ENCODE measurements at regions not wholly inside any gene's neighbourhood (a gene's known extent, or its start where the extent isn't known, plus 50 kb on each side); places are given as distances from the start of the nearest gene placed in this dataset.

GRCh38 chr2:4678927-4679326 lies 975.6 kb downstream of the DCDC2C start:
- H3K4me3 ChIP-seq, result no peak overlapping the region
- H3K4me1 ChIP-seq (ENCODE audit: low read depth), result no peaks in the 10 kb centered on the region
- H3K9me3 ChIP-seq, result peaks cover 57% of the 10 kb centered on the region
- intact Hi-C loops (cut with DNase I, micrococcal nuclease), result no loop called here
- no peak for DNase-seq
- no peaks in the 10 kb centered on the region for H3K36me3 ChIP-seq (ENCODE audit: low read depth)
- no peak for TF ChIP-seq CTCF (IDR thresholded peaks at IDR 0.05)
- no peak for ATAC-seq

GRCh38 chr2:4679391-4679790 lies 976.0 kb downstream of the DCDC2C start:
- ATAC-seq, result no peak

GRCh38 chr2:4684921-4685320 lies 981.5 kb downstream of the DCDC2C start:
- no peak overlapping the region for H3K4me3 ChIP-seq
- no peak for DNase-seq
- H3K9me3 ChIP-seq, result peaks cover 31% of the 10 kb centered on the region
- no peaks in the 10 kb centered on the region for H3K36me3 ChIP-seq (ENCODE audit: low read depth)
- no peaks in the 10 kb centered on the region for H3K4me1 ChIP-seq (ENCODE audit: low read depth)
- intact Hi-C loops (cut with DNase I, micrococcal nuclease), result no loop called here
- no peak for TF ChIP-seq CTCF (IDR thresholded peaks at IDR 0.05)
- ATAC-seq, result no peak

More at GRCh38 chr2:4679391-4679790, 976.0 kb downstream of the DCDC2C start:
- DNase-seq, result no peak
- Histone ChIP-seq H3K4me1 (ENCODE audit: low read depth) (no peaks in the 10 kb centered on the region), H3K4me3 (no peak overlapping the region), H3K9me3 (peaks cover 56% of the 10 kb centered on the region), H3K36me3 (ENCODE audit: low read depth) (no peaks in the 10 kb centered on the region)
- TF ChIP-seq CTCF (IDR thresholded peaks at IDR 0.05), result no peak
- intact Hi-C loops (cut with DNase I, micrococcal nuclease), result no loop called here

GRCh38 chr2:4690913-4691312 lies 987.5 kb downstream of the DCDC2C start:
- no peak for DNase-seq
- Histone ChIP-seq H3K36me3 (ENCODE audit: low read depth) (no peaks in the 10 kb centered on the region), H3K4me1 (ENCODE audit: low read depth) (no peaks in the 10 kb centered on the region), H3K9me3 (peaks cover 42% of the 10 kb centered on the region), H3K4me3 (no peak overlapping the region)
- ATAC-seq, result no peak
- no peak for TF ChIP-seq CTCF (IDR thresholded peaks at IDR 0.05)
- intact Hi-C loops (cut with DNase I, micrococcal nuclease), result no loop called here

- peaks cover 53% of the 10 kb centered on the region for H3K9me3 ChIP-seq
- ATAC-seq (no peak), DNase-seq (no peak)
- H3K4me1 ChIP-seq (ENCODE audit: low read depth), result no peaks in the 10 kb centered on the region
- H3K4me3 ChIP-seq, result no peak overlapping the region
- intact Hi-C loops (cut with DNase I, micrococcal nuclease), result no loop called here
- no peaks in the 10 kb centered on the region for H3K36me3 ChIP-seq (ENCODE audit: low read depth)
- no peak for TF ChIP-seq CTCF (IDR thresholded peaks at IDR 0.05)
Measured at GRCh38 chr2:4693266-4693665, 989.9 kb downstream of the DCDC2C start.

- no peak for ATAC-seq
- intact Hi-C loops (cut with DNase I, micrococcal nuclease), result no loop called here
- DNase-seq, result no peak
- Histone ChIP-seq H3K4me3 (no peak overlapping the region), H3K36me3 (ENCODE audit: low read depth) (no peaks in the 10 kb centered on the region), H3K4me1 (ENCODE audit: low read depth) (no peaks in the 10 kb centered on the region), H3K9me3 (peaks cover 55% of the 10 kb centered on the region)
- TF ChIP-seq CTCF (IDR thresholded peaks at IDR 0.05), result no peak
Measured at GRCh38 chr2:4695281-4695861, 992.0 kb downstream of the DCDC2C start.
